NT2/D1 (cell line): ENCODE measurements at regions not wholly inside any gene's neighbourhood (a gene's known extent, or its start where the extent isn't known, plus 50 kb on each side); places are given as distances from the start of the nearest gene placed in this dataset.

Experiments
- SUZ12 ChIP-seq: IDR thresholded peaks from 2 replicates; pipeline ENCODE4 v1.6.1; 2011; ENCODE audit not compliant: insufficient read length, insufficient read depth; ENCODE audit errors: extremely low read depth
- YY1 ChIP-seq: IDR thresholded peaks from 2 replicates; pipeline ENCODE4 v1.6.1; 2011; ENCODE audit not compliant: insufficient read length, insufficient read depth
- ZNF274 ChIP-seq: IDR thresholded peaks from 2 replicates; pipeline ENCODE4 v1.6.1; 2011; ENCODE audit warnings: mild to moderate bottlenecking, low read depth, low read length

- TF ChIP-seq ZNF274 (no peak), SUZ12 (no peak), YY1 (no peak)
Observed at GRCh38 chr5:135155616-135156214, 121.7 kb upstream of the PITX1 start.
